Neural cell (in vitro differentiated cells): ENCODE measurements at regions not wholly inside any gene's neighbourhood (a gene's known extent, or its start where the extent isn't known, plus 50 kb on each side); places are given as distances from the start of the nearest gene placed in this dataset.
"Not testable (repeated sequence)": the region's sequence is repeated elsewhere in the genome, so short reads cannot be mapped to it uniquely, and the experiment has no call there.

Source experiments
- CTCF ChIP-seq: fragments of 450-650 bp; IDR thresholded peaks from 2 replicates; pipeline ENCODE4 v1.5.1; 2014; ENCODE audit warnings: antibody characterized with exemption, mild to moderate bottlenecking, moderate library complexity; ENCODE audit not compliant: poor library complexity, severe bottlenecking
- EP300 ChIP-seq: fragments of 450-650 bp; conservative IDR thresholded peaks from 2 replicates; pipeline ENCODE4 v1.6.1; 2014; ENCODE audit warnings: antibody characterized with exemption, mild to moderate bottlenecking, moderate library complexity; ENCODE audit not compliant: poor library complexity, severe bottlenecking
- EZH2 ChIP-seq: fragments of 200-600, 300-800 bp; shearing (Covaris generic), sonication (generic); IDR thresholded peaks from 2 replicates; pipeline ENCODE4 v1.6.1; 2014; ENCODE audit warnings: antibody characterized with exemption, low read length, borderline replicate concordance, mild to moderate bottlenecking; ENCODE audit not compliant: insufficient read depth, poor library complexity, severe bottlenecking
- MXI1 ChIP-seq: fragments of 450-650 bp; conservative IDR thresholded peaks from 2 replicates; pipeline ENCODE4 v1.6.1; 2014; ENCODE audit warnings: antibody characterized with exemption, mild to moderate bottlenecking; ENCODE audit not compliant: poor library complexity, severe bottlenecking
- POLR2AphosphoS5 ChIP-seq: IDR thresholded peaks from 2 replicates; pipeline ENCODE4 v1.6.1; 2012
- RAD21 ChIP-seq: fragments of 450-650 bp; conservative IDR thresholded peaks from 2 replicates; pipeline ENCODE4 v1.6.1; 2014; ENCODE audit warnings: antibody characterized with exemption, mild to moderate bottlenecking, moderate library complexity
- SMC3 ChIP-seq: fragments of 450-650 bp; conservative IDR thresholded peaks from 2 replicates; pipeline ENCODE4 v1.6.1; 2014; ENCODE audit warnings: antibody characterized with exemption, mild to moderate bottlenecking, moderate library complexity; ENCODE audit not compliant: poor library complexity

GRCh38 chr2:48201435-48201834 lies 113.0 kb upstream of the FOXN2 start:
- not testable (repeated sequence) for TF ChIP-seq POLR2AphosphoS5, CTCF, SMC3, EZH2, RAD21, EP300, MXI1
